Nephron progenitor cell (in vitro differentiated cells): ENCODE measurements at regions not wholly inside any gene's neighbourhood (a gene's known extent, or its start where the extent isn't known, plus 50 kb on each side); places are given as distances from the start of the nearest gene placed in this dataset.

Experiments
- DNase-seq: peaks from one replicate; pipeline ENCODE4 v3.0.0; 2021
- H3K27ac Mint-ChIP-seq: 2 replicates; pipeline ENCODE4 v1.8.0; 2021; ENCODE audit warnings: mild to moderate bottlenecking, moderate library complexity, mixed read lengths
- H3K27me3 Mint-ChIP-seq: 2 replicates; pipeline ENCODE4 v1.8.0; 2021; ENCODE audit warnings: mild to moderate bottlenecking, low read depth, mixed read lengths; ENCODE audit not compliant: poor library complexity
- H3K36me3 Mint-ChIP-seq: 2 replicates; pipeline ENCODE4 v1.8.0; 2021; ENCODE audit warnings: low read depth, mixed read lengths
- H3K4me1 Mint-ChIP-seq: 2 replicates; pipeline ENCODE4 v1.8.0; 2021; ENCODE audit warnings: mixed read lengths
- H3K4me3 Mint-ChIP-seq: 2 replicates; pipeline ENCODE4 v1.8.0; 2021; ENCODE audit warnings: mild to moderate bottlenecking, moderate library complexity, mixed read lengths
- H3K9me3 Mint-ChIP-seq: 2 replicates; pipeline ENCODE4 v1.8.0; 2021; ENCODE audit warnings: mild to moderate bottlenecking, moderate library complexity, mixed read lengths
- CTCF ChIP-seq: fragments of 200-600 bp; sonication (generic); IDR thresholded peaks from 2 replicates; pipeline ENCODE4 v1.5.0; 2021; ENCODE audit warnings: antibody characterized with exemption

- Mint-ChIP-seq H3K36me3 (no peaks in the 10 kb centered on the region), H3K4me3 (no peak overlapping the region), H3K27ac (no peak overlapping the region), H3K27me3 (no peaks in the 10 kb centered on the region), H3K4me1 (peaks cover 7% of the 10 kb centered on the region), H3K9me3 (no peaks in the 10 kb centered on the region)
- no peak for TF ChIP-seq CTCF
- no peak for DNase-seq
These were observed 898.5 kb upstream of the SEMA6A start for GRCh38 chr5:117473165-117473564.

DNA sequence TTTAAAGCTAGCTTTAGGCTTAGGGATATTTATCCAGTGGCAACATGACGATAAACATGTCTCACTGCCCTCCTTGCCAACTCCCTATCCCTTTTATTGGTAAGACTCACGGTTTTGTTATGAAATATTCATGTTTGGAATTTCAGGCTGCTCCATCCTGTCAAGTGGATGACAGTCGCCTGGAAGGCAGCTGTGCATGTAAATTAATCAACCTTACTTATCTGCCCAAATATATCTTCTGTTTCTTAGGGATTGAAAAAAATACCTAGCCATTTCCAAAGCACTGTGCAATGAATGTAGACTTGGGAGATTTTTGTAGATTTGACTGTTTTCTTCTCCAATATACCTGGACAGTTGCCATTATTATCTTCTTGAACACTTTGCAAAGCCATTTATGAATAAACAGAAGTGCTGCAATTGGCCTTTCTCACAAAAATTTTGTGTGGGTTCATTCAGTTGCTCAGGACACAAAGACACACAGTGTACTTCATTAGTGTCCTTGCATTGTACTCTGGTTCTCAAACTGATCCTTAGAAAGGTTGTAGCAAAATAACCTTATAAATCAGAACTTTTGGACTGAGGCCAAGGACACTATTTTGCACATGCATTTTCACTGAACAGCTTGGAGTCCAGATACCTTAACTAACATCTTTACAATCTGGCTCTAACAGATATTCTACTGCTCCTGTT, 889.4 kb upstream of the SEMA6A start:
- Mint-ChIP-seq H3K36me3 (no peaks in the 10 kb centered on the region), H3K27me3 (no peaks in the 10 kb centered on the region), H3K9me3 (peaks cover 5% of the 10 kb centered on the region), H3K27ac (no peak overlapping the region), H3K4me3 (no peak overlapping the region), H3K4me1 (peaks cover 5% of the 10 kb centered on the region)
- TF ChIP-seq CTCF, result no peak
- DNase-seq, result no peak

DNA sequence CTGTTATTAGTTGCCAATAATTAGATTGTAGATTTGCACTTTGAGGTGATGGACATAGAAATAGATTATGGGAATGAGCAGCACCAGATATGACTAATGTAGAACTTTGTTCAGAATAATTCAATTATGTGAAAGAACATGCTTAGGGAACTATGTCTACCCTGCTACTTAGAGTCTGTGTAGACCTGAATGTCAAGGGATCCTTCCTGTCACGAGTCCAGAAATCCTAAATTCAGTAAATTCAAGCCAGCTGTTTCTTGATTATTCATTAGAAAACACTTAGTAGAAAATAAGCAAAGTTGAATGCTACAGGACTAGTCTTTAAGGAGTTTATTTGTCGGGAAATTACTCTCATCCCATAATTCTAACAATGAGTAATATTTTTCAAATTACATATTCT, 887.3 kb upstream of the SEMA6A start:
- Mint-ChIP-seq H3K36me3 (no peaks in the 10 kb centered on the region), H3K4me3 (no peak overlapping the region), H3K9me3 (peaks cover 5% of the 10 kb centered on the region), H3K4me1 (peaks cover 4% of the 10 kb centered on the region), H3K27me3 (no peaks in the 10 kb centered on the region), H3K27ac (no peak overlapping the region)
- no peak for DNase-seq
- no peak for TF ChIP-seq CTCF

DNA sequence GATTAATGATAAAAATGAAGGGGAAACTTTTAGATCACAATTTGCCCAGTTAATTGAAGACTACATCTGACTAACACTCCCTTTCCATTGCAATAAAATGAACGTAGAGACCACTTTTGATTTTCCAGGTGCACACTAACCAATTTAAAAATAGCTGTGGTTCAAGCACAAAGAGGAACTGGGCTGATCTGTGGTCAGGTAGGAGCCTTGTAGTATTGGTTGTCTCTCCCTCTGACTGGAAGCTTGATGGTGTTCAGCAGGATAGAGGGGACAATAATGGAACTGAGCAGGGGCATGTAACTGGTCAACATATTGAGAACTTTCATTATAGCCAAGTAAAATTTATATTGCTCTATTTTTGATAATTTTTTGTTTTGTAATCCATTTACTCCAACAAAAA, 886.8 kb upstream of the SEMA6A start:
- peaks cover 8% of the 10 kb centered on the region for H3K4me1 Mint-ChIP-seq

DNA sequence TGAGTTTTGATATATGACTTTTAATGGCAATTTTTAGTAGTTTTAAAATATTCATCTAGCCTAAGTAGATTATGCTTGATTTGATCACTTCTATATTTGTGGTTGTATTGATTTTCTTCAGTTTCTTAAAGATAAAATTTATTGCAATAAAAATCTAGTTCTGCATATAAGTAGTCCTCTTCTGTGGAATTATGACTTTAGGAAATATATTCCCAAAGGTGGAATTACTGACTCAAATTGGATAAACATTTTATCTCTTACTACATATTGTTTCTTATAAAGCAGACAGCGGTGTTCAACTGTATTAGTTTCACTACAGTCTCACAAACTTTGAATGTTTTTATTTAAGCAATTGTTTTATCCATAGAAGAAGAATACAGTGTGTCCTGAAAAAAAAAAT, 883.0 kb upstream of the SEMA6A start:
- H3K36me3 Mint-ChIP-seq, result no peaks in the 10 kb centered on the region
- H3K27me3 Mint-ChIP-seq, result no peaks in the 10 kb centered on the region
- no peak overlapping the region for H3K4me3 Mint-ChIP-seq

More for the DNA sequence above, 886.8 kb upstream of the SEMA6A start:
- Mint-ChIP-seq H3K36me3 (no peaks in the 10 kb centered on the region), H3K4me3 (no peak overlapping the region), H3K9me3 (peaks cover 5% of the 10 kb centered on the region), H3K27me3 (no peaks in the 10 kb centered on the region), H3K27ac (no peak overlapping the region)
- DNase-seq, result no peak
- TF ChIP-seq CTCF, result no peak

More for the DNA sequence above, 883.0 kb upstream of the SEMA6A start:
- no peak for DNase-seq
- Mint-ChIP-seq H3K4me1 (peaks cover 16% of the 10 kb centered on the region), H3K9me3 (no peaks in the 10 kb centered on the region), H3K27ac (no peak overlapping the region)
- TF ChIP-seq CTCF, result no peak
